Nephron progenitor cell (in vitro differentiated cells): ENCODE measurements at regions not wholly inside any gene's neighbourhood (a gene's known extent, or its start where the extent isn't known, plus 50 kb on each side); places are given as distances from the start of the nearest gene placed in this dataset.
"Not testable (repeated sequence)": the region's sequence is repeated elsewhere in the genome, so short reads cannot be mapped to it uniquely, and the experiment has no call there.

Experiments
- DNase-seq: peaks from one replicate; pipeline ENCODE4 v3.0.0; 2021
- H3K27ac Mint-ChIP-seq: 2 replicates; pipeline ENCODE4 v1.8.0; 2021; ENCODE audit warnings: mild to moderate bottlenecking, moderate library complexity, mixed read lengths
- H3K27me3 Mint-ChIP-seq: 2 replicates; pipeline ENCODE4 v1.8.0; 2021; ENCODE audit warnings: mild to moderate bottlenecking, low read depth, mixed read lengths; ENCODE audit not compliant: poor library complexity
- H3K36me3 Mint-ChIP-seq: 2 replicates; pipeline ENCODE4 v1.8.0; 2021; ENCODE audit warnings: low read depth, mixed read lengths
- H3K4me1 Mint-ChIP-seq: 2 replicates; pipeline ENCODE4 v1.8.0; 2021; ENCODE audit warnings: mixed read lengths
- H3K4me3 Mint-ChIP-seq: 2 replicates; pipeline ENCODE4 v1.8.0; 2021; ENCODE audit warnings: mild to moderate bottlenecking, moderate library complexity, mixed read lengths
- H3K9me3 Mint-ChIP-seq: 2 replicates; pipeline ENCODE4 v1.8.0; 2021; ENCODE audit warnings: mild to moderate bottlenecking, moderate library complexity, mixed read lengths
- CTCF ChIP-seq: fragments of 200-600 bp; sonication (generic); IDR thresholded peaks from 2 replicates; pipeline ENCODE4 v1.5.0; 2021; ENCODE audit warnings: antibody characterized with exemption

GRCh38 chr20:47927944-47928343 is 142.7 kb upstream of the SULF2 start:
- no peak for TF ChIP-seq CTCF
- H3K27me3 Mint-ChIP-seq = peaks cover 14% of the 10 kb centered on the region
- H3K27ac Mint-ChIP-seq = no peak overlapping the region
- H3K4me3 Mint-ChIP-seq = no peak overlapping the region
- H3K9me3 Mint-ChIP-seq = no peaks in the 10 kb centered on the region
- no peak for DNase-seq
- H3K4me1 Mint-ChIP-seq = peaks cover 25% of the 10 kb centered on the region
- H3K36me3 Mint-ChIP-seq = no peaks in the 10 kb centered on the region

- DNase-seq = no peak
- Mint-ChIP-seq H3K27me3 (peaks cover 17% of the 10 kb centered on the region), H3K4me3 (no peak overlapping the region), H3K27ac (no peak overlapping the region), H3K36me3 (no peaks in the 10 kb centered on the region), H3K9me3 (no peaks in the 10 kb centered on the region), H3K4me1 (peaks cover 25% of the 10 kb centered on the region)
- no peak for TF ChIP-seq CTCF
Measured at GRCh38 chr20:47927385-47927851, 142.1 kb upstream of the SULF2 start.

- peaks cover 17% of the 10 kb centered on the region for H3K27me3 Mint-ChIP-seq
- no peaks in the 10 kb centered on the region for H3K36me3 Mint-ChIP-seq
- no peak for TF ChIP-seq CTCF
- no peak overlapping the region for H3K4me3 Mint-ChIP-seq
- H3K27ac Mint-ChIP-seq = peak overlapping the region; percentile 11
- no peaks in the 10 kb centered on the region for H3K9me3 Mint-ChIP-seq
- peaks cover 25% of the 10 kb centered on the region for H3K4me1 Mint-ChIP-seq
- DNase-seq = no peak
Measured at GRCh38 chr20:47926731-47927130, 141.4 kb upstream of the SULF2 start.

- peaks cover 32% of the 10 kb centered on the region for H3K4me1 Mint-ChIP-seq
- no peaks in the 10 kb centered on the region for H3K36me3 Mint-ChIP-seq
- H3K9me3 Mint-ChIP-seq = no peaks in the 10 kb centered on the region
- DNase-seq = no peak
- no peak overlapping the region for H3K4me3 Mint-ChIP-seq
- no peak overlapping the region for H3K27ac Mint-ChIP-seq
- TF ChIP-seq CTCF = no peak
- peaks cover 23% of the 10 kb centered on the region for H3K27me3 Mint-ChIP-seq
Measured at GRCh38 chr20:47925593-47925992, 140.3 kb upstream of the SULF2 start.

- TF ChIP-seq CTCF = no peak
- Mint-ChIP-seq H3K4me1 (peaks cover 17% of the 10 kb centered on the region), H3K9me3 (peaks cover 23% of the 10 kb centered on the region)
Measured at GRCh38 chr20:47922269-47922668, 137.0 kb upstream of the SULF2 start.

GRCh38 chr20:47921829-47922228 is 136.5 kb upstream of the SULF2 start:
- not testable (repeated sequence) for H3K27ac Mint-ChIP-seq, DNase-seq
- peaks cover 17% of the 10 kb centered on the region for H3K36me3 Mint-ChIP-seq

More at GRCh38 chr20:47922269-47922668, 137.0 kb upstream of the SULF2 start:
- Mint-ChIP-seq H3K27ac (no peak overlapping the region), H3K4me3 (no peak overlapping the region), H3K27me3 (peaks cover 24% of the 10 kb centered on the region), H3K36me3 (peaks cover 13% of the 10 kb centered on the region)
- DNase-seq = no peak

More at GRCh38 chr20:47921829-47922228, 136.5 kb upstream of the SULF2 start:
- Mint-ChIP-seq H3K4me1 (peaks cover 17% of the 10 kb centered on the region), H3K9me3 (peaks cover 28% of the 10 kb centered on the region), H3K27me3 (peaks cover 28% of the 10 kb centered on the region)
- not testable (repeated sequence) for H3K4me3 Mint-ChIP-seq
